HCT116 (cell line): ENCODE measurements at regions not wholly inside any gene's neighbourhood (a gene's known extent, or its start where the extent isn't known, plus 50 kb on each side); places are given as distances from the start of the nearest gene placed in this dataset.

Experiments
- ATAC-seq: fragments of 200-7000 bp; cut with Tn5 transposase; 2 replicates; pipeline ENCODE4 v1.9.1; 2020; ENCODE audit warnings: mild to moderate bottlenecking, moderate library complexity
- BruUV-seq: library from RNA; stranded (reverse); fragments of 400-500 nt; replicated peaks from 2 replicates; lab custom pipeline; 2021; lab: Mats Ljungman, UMichigan
- CTCF ChIA-PET: fragments of 300-600 bp; sonication (Branson Sonifier 250); formaldehyde crosslinking; loops from one replicate; lab custom pipeline; 2021; ENCODE audit warnings: antibody characterized with exemption; lab: Charles Lee
- POLR2A ChIA-PET: fragments of 300-600, 350-600 bp; sonication (Branson Sonifier 250); formaldehyde crosslinking; loops from one replicate; lab custom pipeline; 2021; ENCODE audit warnings: antibody characterized with exemption; lab: Charles Lee
- RAD21 ChIA-PET, 2 experiments: fragments of 300-600 bp; sonication (Branson Sonifier 250); formaldehyde crosslinking; loops; one replicate each; lab custom pipeline; 2023; ENCODE audit warnings: low total read pairs in 2 of 2; ENCODE audit not compliant: uncharacterized antibody in 2 of 2, unreplicated experiment in 2 of 2, low non-redundant PET in 1 of 2; lab: Charles Lee
- DNase-seq: peaks from one replicate; pipeline ENCODE4 v3.0.0-alpha.2; 2010; ENCODE audit warnings: low read depth, low spot score
- H2AFZ ChIP-seq: fragments of 200-600 bp; shearing (Covaris generic), sonication (generic); 2 replicates; pipeline ENCODE4 v1.6.1; 2017; ENCODE audit warnings: low read depth, mixed run types, mixed read lengths, antibody characterized with exemption, low read length; ENCODE audit not compliant: poor library complexity, severe bottlenecking
- H3K27ac ChIP-seq: 2 replicates; pipeline ENCODE4 v1.5.1; 2012; ENCODE audit warnings: low read depth, low read length
- H3K27me3 ChIP-seq: fragments of 200-600 bp; sonication (generic); 2 replicates; pipeline ENCODE4 v1.6.1; 2016; ENCODE audit warnings: mixed run types, low read length, mixed read lengths; ENCODE audit not compliant: insufficient read depth
- H3K36me3 ChIP-seq, 2 experiments: fragments of 200-500 bp in 1 of 2; fragments of 200-600 bp in 1 of 2; sonication (Bioruptor generic) in 1 of 2; sonication (generic) in 1 of 2; 2 replicates each; pipeline versions ENCODE4 v1.5.1 to v1.6.1; 2014 to 2016; ENCODE audit warnings: low read length in 2 of 2, inconsistent platforms in 1 of 2, mixed read lengths in 1 of 2, mixed run types in 1 of 2; ENCODE audit not compliant: insufficient read depth in 2 of 2, control insufficient read depth in 1 of 2
- H3K4me1 ChIP-seq, 2 experiments: fragments of 200-600 bp in 1 of 2; sonication (generic) in 1 of 2; 2 replicates each; pipeline versions ENCODE4 v1.5.1 to v1.6.1; 2012 to 2017; ENCODE audit warnings: low read length in 2 of 2, inconsistent platforms in 1 of 2, mild to moderate bottlenecking in 1 of 2, mixed read lengths in 1 of 2, mixed run types in 1 of 2, moderate library complexity in 1 of 2; ENCODE audit not compliant: insufficient read depth in 2 of 2, control insufficient read depth in 1 of 2
- H3K4me2 ChIP-seq: fragments of 200-600 bp; sonication (generic); 2 replicates; pipeline ENCODE4 v1.6.1; 2017; ENCODE audit warnings: mixed run types, low read length, mixed read lengths
- H3K4me3 ChIP-seq, 2 experiments: fragments of 200-600 bp in 1 of 2; sonication (generic) in 1 of 2; replicated peaks in 1 of 2; 2 replicates each; pipeline ENCODE4 v1.5.1; 2011 to 2016; ENCODE audit warnings: low read length in 2 of 2, control low read depth in 1 of 2, low read depth in 1 of 2, mild to moderate bottlenecking in 1 of 2, mixed read lengths in 1 of 2, mixed run types in 1 of 2
- H3K79me2 ChIP-seq: fragments of 200-600 bp; sonication (generic); 2 replicates; pipeline ENCODE4 v1.6.1; 2017; ENCODE audit warnings: mild to moderate bottlenecking, mixed run types, low read length, moderate library complexity, mixed read lengths; ENCODE audit not compliant: insufficient read depth
- H3K9ac ChIP-seq: fragments of 200-600 bp; sonication (generic); 2 replicates; pipeline ENCODE4 v1.6.1; 2016; ENCODE audit warnings: low read length, mixed read lengths
- H3K9me2 ChIP-seq: fragments of 200-600 bp; sonication (generic), shearing (Covaris generic); 2 replicates; pipeline ENCODE4 v1.6.1; 2017; ENCODE audit warnings: mixed run types, mild to moderate bottlenecking, moderate library complexity; ENCODE audit not compliant: insufficient read depth
- H3K9me3 ChIP-seq, 2 experiments: fragments of 200-500 bp in 1 of 2; fragments of 200-600 bp in 1 of 2; sonication (Bioruptor generic) in 1 of 2; sonication (generic) in 1 of 2; 2 replicates each; pipeline ENCODE4 v1.6.1; 2014 to 2017; ENCODE audit warnings: low read length in 2 of 2, mixed read lengths in 2 of 2, inconsistent platforms in 1 of 2, low read depth in 1 of 2, mild to moderate bottlenecking in 1 of 2, mixed run types in 1 of 2, moderate library complexity in 1 of 2; ENCODE audit not compliant: control insufficient read depth in 1 of 2, insufficient read depth in 1 of 2
- H4K20me1 ChIP-seq: fragments of 200-600 bp; sonication (generic), shearing (Covaris generic); 2 replicates; pipeline ENCODE4 v1.6.1; 2017; ENCODE audit warnings: mixed run types, mild to moderate bottlenecking, moderate library complexity; ENCODE audit not compliant: insufficient read depth
- ATF3 ChIP-seq: IDR thresholded peaks from 2 replicates; pipeline ENCODE4 v1.6.1; 2012
- CBX3 ChIP-seq: IDR thresholded peaks from 2 replicates; pipeline ENCODE4 v1.6.1; 2012; ENCODE audit warnings: low read depth
- CEBPB ChIP-seq: IDR thresholded peaks from 2 replicates; pipeline ENCODE4 v1.6.1; 2012; ENCODE audit warnings: low read depth
- CTCF ChIP-seq, 3 experiments: fragments of 200-600 bp in 1 of 3; sonication (generic) in 1 of 3; IDR thresholded peaks in 2 of 3; conservative IDR thresholded peaks in 1 of 3; 2 replicates each; pipeline ENCODE4 v1.5.1; 2012 to 2017; ENCODE audit warnings: low read depth in 2 of 3, low read length in 2 of 3, antibody characterized with exemption in 1 of 3, borderline replicate concordance in 1 of 3, control low read depth in 1 of 3, mild to moderate bottlenecking in 1 of 3, mixed read lengths in 1 of 3, mixed run types in 1 of 3, moderate library complexity in 1 of 3; ENCODE audit not compliant: insufficient read depth in 1 of 3
- ELF1 ChIP-seq: IDR thresholded peaks from 2 replicates; pipeline ENCODE4 v1.6.1; 2012; ENCODE audit warnings: low read depth, borderline replicate concordance
- EZH2 ChIP-seq: fragments of 200-600 bp; sonication (generic); IDR thresholded peaks from 2 replicates; pipeline ENCODE4 v1.6.1; 2017; ENCODE audit warnings: antibody characterized with exemption, mixed run types
- EZH2phosphoT487 ChIP-seq: fragments of 200-600 bp; IDR thresholded peaks from 2 replicates; pipeline ENCODE4 v1.6.1; 2018; ENCODE audit warnings: antibody characterized with exemption, borderline replicate concordance
- FOSL1 ChIP-seq: IDR thresholded peaks from 2 replicates; pipeline ENCODE4 v1.6.1; 2012; ENCODE audit warnings: low read depth
- JUND ChIP-seq: IDR thresholded peaks from 2 replicates; pipeline ENCODE4 v1.6.1; 2012
- MAX ChIP-seq: IDR thresholded peaks from 2 replicates; pipeline ENCODE4 v1.6.1; 2012
- POLR2A ChIP-seq: IDR thresholded peaks from 2 replicates; pipeline ENCODE4 v1.7.0; 2011; ENCODE audit warnings: borderline replicate concordance; ENCODE audit not compliant: insufficient read depth, insufficient read length; ENCODE audit errors: extremely low read depth
- POLR2AphosphoS5 ChIP-seq: IDR thresholded peaks from 2 replicates; pipeline ENCODE4 v1.6.1; 2011; ENCODE audit warnings: mild to moderate bottlenecking, low read depth, low read length, moderate library complexity
- RAD21 ChIP-seq: IDR thresholded peaks from 2 replicates; pipeline ENCODE4 v1.6.1; 2012; ENCODE audit warnings: low read depth, mild to moderate bottlenecking
- SIN3A ChIP-seq: IDR thresholded peaks from 2 replicates; pipeline ENCODE4 v1.6.1; 2012; ENCODE audit warnings: low read depth
- SP1 ChIP-seq: IDR thresholded peaks from 2 replicates; pipeline ENCODE4 v1.6.1; 2012; ENCODE audit warnings: low read depth
- TCF7L2 ChIP-seq: IDR thresholded peaks from 2 replicates; pipeline ENCODE4 v1.7.0; 2011; ENCODE audit warnings: borderline replicate concordance, inconsistent platforms; ENCODE audit not compliant: insufficient read depth, insufficient read length; ENCODE audit errors: extremely low read depth
- YY1 ChIP-seq: IDR thresholded peaks from 2 replicates; pipeline ENCODE4 v1.6.1; 2011; ENCODE audit warnings: low read length, low read depth, moderate library complexity, mild to moderate bottlenecking; ENCODE audit not compliant: insufficient replicate concordance; ENCODE audit errors: extremely low read depth
- ZNF274 ChIP-seq: fragments of 200-500 bp; sonication (Bioruptor generic); IDR thresholded peaks from 2 replicates; pipeline ENCODE4 v1.6.1; 2014; ENCODE audit warnings: mild to moderate bottlenecking, low read depth, low read length, inconsistent platforms
- intact Hi-C: fragments of 100-400 bp; cut with micrococcal nuclease; formaldehyde crosslinking; loops from 2 replicates; pipeline ENCODE4 v1.10.0; 2022
- TF ChIP-seq, protein P1 (sequence below): IDR thresholded peaks from 2 replicates; pipeline ENCODE4 v1.6.1; 2011; ENCODE audit warnings: mild to moderate bottlenecking, low read length, moderate library complexity; ENCODE audit not compliant: insufficient replicate concordance; ENCODE audit errors: extremely low read depth

GRCh38 chr15:69929905-69930630 lies 167.6 kb downstream of the TLE3 start:
- RAD21 ChIA-PET = no interaction called here

More at GRCh38 chr15:69929905-69930630, 167.6 kb downstream of the TLE3 start:
- ATAC-seq (no peak), DNase-seq (no peak)
- Histone ChIP-seq H3K4me2 (no peak overlapping the region), H3K9me2 (no peaks in the 10 kb centered on the region), H3K4me3 (no peak overlapping the region), H3K27ac (no peak overlapping the region), H3K79me2 (no peaks in the 10 kb centered on the region), H3K9ac (no peak overlapping the region), H2AFZ (no peak overlapping the region), H3K4me1 (no peaks in the 10 kb centered on the region), H4K20me1 (no peaks in the 10 kb centered on the region), H3K27me3 (peaks cover 28% of the 10 kb centered on the region), H3K9me3 (no peaks in the 10 kb centered on the region), H3K36me3 (no peaks in the 10 kb centered on the region)
- POLR2A ChIA-PET = no interaction called here
- no TSS peak for BruUV-seq
- intact Hi-C loops = no loop called here
- CTCF ChIA-PET = no interaction called here
- TF ChIP-seq RAD21 (no peak), SP1 (no peak), EZH2phosphoT487 (no peak), FOSL1 (no peak), CEBPB (no peak), POLR2A (no peak), JUND (no peak), ELF1 (no peak), TCF7L2 (no peak), MAX (no peak), POLR2AphosphoS5 (no peak), ZNF274 (no peak), ATF3 (no peak), CBX3 (no peak), EZH2 (no peak), YY1 (no peak), CTCF (IDR thresholded peaks at IDR 0.05 in 2 of 3, conservative IDR thresholded peaks at IDR 0.05 in 1 of 3; ENCODE audit: borderline replicate concordance in 1 of 3, insufficient read depth in 1 of 3, low read depth in 2 of 3, low read length in 2 of 3) (no peak), SIN3A (no peak)
- TF ChIP-seq, protein P1, sequence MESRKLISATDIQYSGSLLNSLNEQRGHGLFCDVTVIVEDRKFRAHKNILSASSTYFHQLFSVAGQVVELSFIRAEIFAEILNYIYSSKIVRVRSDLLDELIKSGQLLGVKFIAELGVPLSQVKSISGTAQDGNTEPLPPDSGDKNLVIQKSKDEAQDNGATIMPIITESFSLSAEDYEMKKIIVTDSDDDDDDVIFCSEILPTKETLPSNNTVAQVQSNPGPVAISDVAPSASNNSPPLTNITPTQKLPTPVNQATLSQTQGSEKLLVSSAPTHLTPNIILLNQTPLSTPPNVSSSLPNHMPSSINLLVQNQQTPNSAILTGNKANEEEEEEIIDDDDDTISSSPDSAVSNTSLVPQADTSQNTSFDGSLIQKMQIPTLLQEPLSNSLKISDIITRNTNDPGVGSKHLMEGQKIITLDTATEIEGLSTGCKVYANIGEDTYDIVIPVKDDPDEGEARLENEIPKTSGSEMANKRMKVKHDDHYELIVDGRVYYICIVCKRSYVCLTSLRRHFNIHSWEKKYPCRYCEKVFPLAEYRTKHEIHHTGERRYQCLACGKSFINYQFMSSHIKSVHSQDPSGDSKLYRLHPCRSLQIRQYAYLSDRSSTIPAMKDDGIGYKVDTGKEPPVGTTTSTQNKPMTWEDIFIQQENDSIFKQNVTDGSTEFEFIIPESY = no peak
